HG03159 (cell line): ENCODE measurements at regions not wholly inside any gene's neighbourhood (a gene's known extent, or its start where the extent isn't known, plus 50 kb on each side); places are given as distances from the start of the nearest gene placed in this dataset.
"Not testable (repeated sequence)": the region's sequence is repeated elsewhere in the genome, so short reads cannot be mapped to it uniquely, and the experiment has no call there.

ENCODE experiments used
- ATAC-seq: cut with Tn5 transposase; IDR thresholded peaks from one replicate; pipeline ENCODE4 v1.9.1; 2021; ENCODE audit warnings: mild to moderate bottlenecking, moderate library complexity; ENCODE audit not compliant: unreplicated experiment

GRCh38 chr19:28159065-28159464 lies 1053.9 kb downstream of the UQCRFS1 start:
- ATAC-seq, result no peak

GRCh38 chr19:28155265-28155664 lies 1057.7 kb downstream of the UQCRFS1 start:
- no peak for ATAC-seq

GRCh38 chr19:28154077-28154476 lies 1058.9 kb downstream of the UQCRFS1 start:
- ATAC-seq, result no peak

- ATAC-seq, result no peak
Observed at GRCh38 chr19:28153123-28153522, 1059.8 kb downstream of the UQCRFS1 start.

- ATAC-seq, result no peak
Observed at GRCh38 chr19:28152195-28152594, 1060.8 kb downstream of the UQCRFS1 start.

- no peak for ATAC-seq
Observed at GRCh38 chr19:28150129-28150528, 1062.8 kb downstream of the UQCRFS1 start.

- ATAC-seq, result no peak
Observed at GRCh38 chr19:28148554-28148953, 1064.4 kb downstream of the UQCRFS1 start.

GRCh38 chr19:28142258-28142657 lies 1070.7 kb downstream of the UQCRFS1 start:
- ATAC-seq, result no peak

- ATAC-seq, result no peak
Observed at GRCh38 chr19:28140201-28140600, 1072.8 kb downstream of the UQCRFS1 start.

- no peak for ATAC-seq
Observed at GRCh38 chr19:28137772-28138171, 1075.2 kb downstream of the UQCRFS1 start.

- ATAC-seq, result no peak
Observed at GRCh38 chr19:28136796-28137195, 1076.2 kb downstream of the UQCRFS1 start.

GRCh38 chr19:28135825-28136224 lies 1077.1 kb downstream of the UQCRFS1 start:
- no peak for ATAC-seq

GRCh38 chr19:28134311-28134710 lies 1078.6 kb downstream of the UQCRFS1 start:
- no peak for ATAC-seq

GRCh38 chr19:28130881-28131280 lies 1082.1 kb downstream of the UQCRFS1 start:
- ATAC-seq, result not testable (repeated sequence)

- no peak for ATAC-seq
Observed at GRCh38 chr19:28130066-28130511, 1082.9 kb downstream of the UQCRFS1 start.

- ATAC-seq, result no peak
Observed at GRCh38 chr19:28128341-28128740, 1084.6 kb downstream of the UQCRFS1 start.

GRCh38 chr19:28126135-28126898 lies 1086.6 kb downstream of the UQCRFS1 start:
- ATAC-seq, result no peak

GRCh38 chr19:28122734-28123133 lies 1090.2 kb downstream of the UQCRFS1 start:
- ATAC-seq, result no peak

GRCh38 chr19:28118235-28118634 lies 1094.7 kb downstream of the UQCRFS1 start:
- no peak for ATAC-seq

GRCh38 chr19:28117143-28117542 lies 1095.8 kb downstream of the UQCRFS1 start:
- no peak for ATAC-seq

- ATAC-seq, result not testable (repeated sequence)
Observed at GRCh38 chr19:28116379-28116778, 1096.6 kb downstream of the UQCRFS1 start.

GRCh38 chr19:28103921-28104320 lies 1109.0 kb downstream of the UQCRFS1 start:
- ATAC-seq, result no peak

GRCh38 chr19:28084659-28085157 lies 1128.2 kb downstream of the UQCRFS1 start:
- not testable (repeated sequence) for ATAC-seq
